H1 (cell line): ENCODE measurements at regions not wholly inside any gene's neighbourhood (a gene's known extent, or its start where the extent isn't known, plus 50 kb on each side); places are given as distances from the start of the nearest gene placed in this dataset.

Experiments used
- CTCF ChIA-PET: fragments of 300-600 bp; sonication (Branson Sonifier 250); formaldehyde crosslinking; loops from one replicate; lab custom pipeline; 2021; ENCODE audit not compliant: partially characterized antibody; lab: Charles Lee
- POLR2A ChIA-PET: fragments of 300-600 bp; sonication (Branson Sonifier 250); formaldehyde crosslinking; loops from one replicate; lab custom pipeline; 2021; ENCODE audit warnings: inconsistent platforms; ENCODE audit not compliant: partially characterized antibody; lab: Charles Lee
- DNase-seq, 2 experiments: peaks; one replicate each; pipeline versions ENCODE4 v3.0.0 to v3.0.0-alpha.2; 2010 to 2022; ENCODE audit warnings: low spot score in 2 of 2, low read depth in 1 of 2, mixed read lengths in 1 of 2
- FAIRE-seq: peaks from 2 replicates; lab custom pipeline; 2011; peaks lifted over from hg19 to GRCh38; lab: Jason Lieb, UNC
- H2AFZ ChIP-seq: 2 replicates; pipeline ENCODE4 v1.8.1; 2012; ENCODE audit warnings: low read length, inconsistent platforms
- H2AK5ac ChIP-seq: 2 replicates; pipeline ENCODE4 v1.6.1; 2013; ENCODE audit warnings: low read depth, low read length
- H2BK120ac ChIP-seq: replicated peaks from 2 replicates; pipeline ENCODE3; 2013; ENCODE audit warnings: low read depth, low read length, inconsistent platforms
- H2BK12ac ChIP-seq: 2 replicates; pipeline ENCODE4 v1.6.1; 2013; ENCODE audit warnings: low read depth, low read length
- H2BK15ac ChIP-seq: 2 replicates; pipeline ENCODE4 v1.6.1; 2013; ENCODE audit warnings: low read length
- H2BK20ac ChIP-seq: 2 replicates; pipeline ENCODE4 v1.6.1; 2013; ENCODE audit warnings: low read length
- H2BK5ac ChIP-seq: 2 replicates; pipeline ENCODE4 v1.6.1; 2013; ENCODE audit warnings: low read depth, low read length
- H3K14ac ChIP-seq: 2 replicates; pipeline ENCODE4 v1.6.1; 2013; ENCODE audit warnings: inconsistent platforms; ENCODE audit not compliant: insufficient read length
- H3K18ac ChIP-seq: 2 replicates; pipeline ENCODE4 v1.6.1; 2013; ENCODE audit warnings: low read length; ENCODE audit errors: extremely low read depth
- H3K23ac ChIP-seq: 2 replicates; pipeline ENCODE4 v1.6.1; 2013; ENCODE audit warnings: inconsistent platforms; ENCODE audit not compliant: insufficient read length
- H3K23me2 ChIP-seq: 2 replicates; pipeline ENCODE4 v1.6.1; 2013; ENCODE audit warnings: low read depth, low read length
- H3K27ac ChIP-seq: 2 replicates; pipeline ENCODE4 v1.6.1; 2011; ENCODE audit warnings: low read depth, low read length, inconsistent platforms
- H3K27me3 ChIP-seq, 4 experiments: replicated peaks in 1 of 4; 1 replicate in 1 of 4; 2 replicates in 3 of 4; pipeline versions ENCODE4 v1.6.1 to v1.8.1; 2011 to 2013; ENCODE audit warnings: low read length in 3 of 4, mild to moderate bottlenecking in 3 of 4, inconsistent platforms in 2 of 4, mixed read lengths in 2 of 4, moderate library complexity in 1 of 4; ENCODE audit not compliant: control insufficient read depth in 3 of 4, insufficient read depth in 3 of 4; ENCODE audit errors: extremely low read depth in 1 of 4
- H3K36me3 ChIP-seq, 4 experiments: 2 replicates each; pipeline versions ENCODE4 v1.6.1 to v1.8.1; 2011 to 2013; ENCODE audit warnings: mild to moderate bottlenecking in 4 of 4, low read length in 3 of 4, moderate library complexity in 2 of 4, control low read depth in 1 of 4, inconsistent platforms in 1 of 4; ENCODE audit not compliant: insufficient read depth in 4 of 4, control insufficient read depth in 2 of 4
- H3K4ac ChIP-seq: replicated peaks from 2 replicates; pipeline ENCODE3; 2013; ENCODE audit warnings: low read length, low read depth, mixed read lengths, inconsistent platforms; ENCODE audit not compliant: insufficient read length
- H3K4me1 ChIP-seq, 4 experiments: replicated peaks in 1 of 4; 1 replicate in 1 of 4; 2 replicates in 3 of 4; pipeline versions ENCODE4 v1.6.1 to v1.8.1; 2011 to 2013; ENCODE audit warnings: low read length in 3 of 4, inconsistent platforms in 2 of 4, mixed read lengths in 1 of 4; ENCODE audit not compliant: insufficient read depth in 4 of 4, control insufficient read depth in 3 of 4
- H3K4me2 ChIP-seq, 2 experiments: 2 replicates each; pipeline versions ENCODE4 v1.6.1 to v1.8.1; 2011 to 2013; ENCODE audit warnings: low read depth in 2 of 2, low read length in 2 of 2, control low read depth in 1 of 2, inconsistent platforms in 1 of 2, mild to moderate bottlenecking in 1 of 2; ENCODE audit not compliant: insufficient read depth in 1 of 2
- H3K4me3 ChIP-seq, 4 experiments: fragments of 200-600, 300-600 bp in 1 of 4; sonication (generic), shearing (Covaris generic), sonication (Bioruptor Twin) in 1 of 4; 2 replicates each; pipeline versions ENCODE4 v1.5.1 to v1.8.1; 2011 to 2016; ENCODE audit warnings: low read length in 4 of 4, low read depth in 3 of 4, control low read depth in 2 of 4, inconsistent platforms in 2 of 4, mild to moderate bottlenecking in 2 of 4, mixed read lengths in 1 of 4, moderate library complexity in 1 of 4; ENCODE audit not compliant: insufficient read depth in 2 of 4; ENCODE audit errors: extremely low read depth in 1 of 4
- H3K56ac ChIP-seq: replicated peaks from 2 replicates; pipeline ENCODE3; 2013; ENCODE audit warnings: low read depth, mild to moderate bottlenecking, mixed read lengths, low read length, inconsistent platforms; ENCODE audit not compliant: insufficient read length
- H3K79me1 ChIP-seq: 2 replicates; pipeline ENCODE4 v1.6.1; 2013; ENCODE audit warnings: low read depth, low read length, control low read depth
- H3K79me2 ChIP-seq, 2 experiments: 2 replicates each; pipeline versions ENCODE4 v1.6.1 to v1.8.1; 2012 to 2013; ENCODE audit warnings: low read length in 2 of 2, mild to moderate bottlenecking in 2 of 2, inconsistent platforms in 1 of 2; ENCODE audit not compliant: insufficient read depth in 2 of 2, control insufficient read depth in 1 of 2
- H3K9ac ChIP-seq, 4 experiments: replicated peaks in 1 of 4; 1 replicate in 1 of 4; 2 replicates in 3 of 4; pipeline versions ENCODE4 v1.6.1 to v1.8.1; 2011 to 2013; ENCODE audit warnings: low read depth in 3 of 4, low read length in 3 of 4, control low read depth in 2 of 4, mild to moderate bottlenecking in 2 of 4, moderate library complexity in 2 of 4, inconsistent platforms in 1 of 4; ENCODE audit errors: extremely low read depth in 1 of 4
- H3K9me3 ChIP-seq, 2 experiments: 2 replicates each; pipeline versions ENCODE4 v1.6.1 to v1.8.1; 2012 to 2013; ENCODE audit warnings: mild to moderate bottlenecking in 2 of 2, moderate library complexity in 2 of 2, control low read depth in 1 of 2, inconsistent platforms in 1 of 2, low read depth in 1 of 2, low read length in 1 of 2, mixed read lengths in 1 of 2; ENCODE audit not compliant: insufficient read depth in 2 of 2
- H4K20me1 ChIP-seq, 2 experiments: replicated peaks in 1 of 2; 2 replicates each; pipeline versions ENCODE3 to v1.8.1; 2011 to 2013; ENCODE audit warnings: inconsistent platforms in 2 of 2, low read length in 2 of 2, mild to moderate bottlenecking in 1 of 2; ENCODE audit not compliant: insufficient read depth in 2 of 2, control insufficient read depth in 1 of 2
- H4K5ac ChIP-seq: 2 replicates; pipeline ENCODE4 v1.6.1; 2013; ENCODE audit warnings: low read length, low read depth, mixed read lengths, inconsistent platforms; ENCODE audit not compliant: insufficient read length
- H4K8ac ChIP-seq: 2 replicates; pipeline ENCODE4 v1.8.0; 2013; ENCODE audit warnings: mild to moderate bottlenecking, moderate library complexity, low read length, inconsistent platforms; ENCODE audit not compliant: insufficient read depth; ENCODE audit errors: extremely low read depth
- H4K91ac ChIP-seq: replicated peaks from 2 replicates; pipeline ENCODE3; 2013; ENCODE audit warnings: low read length, mixed read lengths, inconsistent platforms; ENCODE audit not compliant: insufficient read length
- CTBP2 ChIP-seq: IDR thresholded peaks from 2 replicates; pipeline ENCODE4 v1.7.0; 2011; ENCODE audit warnings: borderline replicate concordance, mild to moderate bottlenecking, moderate library complexity, mixed read lengths, low read length; ENCODE audit not compliant: insufficient read depth, insufficient read length
- GABPA ChIP-seq: IDR thresholded peaks from 2 replicates; pipeline ENCODE4 v1.6.1; 2011; ENCODE audit warnings: mild to moderate bottlenecking, low read length, moderate library complexity, borderline replicate concordance; ENCODE audit not compliant: insufficient read depth
- TCF12 ChIP-seq: IDR thresholded peaks from 2 replicates; pipeline ENCODE4 v1.6.1; 2011; ENCODE audit warnings: low read depth, mild to moderate bottlenecking, low read length
- TEAD4 ChIP-seq: IDR thresholded peaks from 2 replicates; pipeline ENCODE4 v1.6.1; 2012; ENCODE audit warnings: low read depth, low read length, inconsistent platforms, mixed read lengths
- WGBS, 2 experiments: shearing (Covaris generic) in 1 of 2; methylation state at CpG; one replicate each; pipeline versions ENCODE4 v1.1.6 to v1.1.7; 2013 to 2015; ENCODE audit warnings: low lambda C conversion rate in 2 of 2, mixed read lengths in 2 of 2, inconsistent platforms in 1 of 2, low coverage in 1 of 2, missing lambda C conversion rate in 1 of 2; ENCODE audit not compliant: insufficient replicate concordance in 2 of 2, insufficient coverage in 1 of 2, insufficient read length in 1 of 2; ENCODE audit errors: extremely low coverage in 1 of 2, missing lambda C conversion rate in 1 of 2; 5-methylcytosine and 5-hydroxymethylcytosine counted together

DNA sequence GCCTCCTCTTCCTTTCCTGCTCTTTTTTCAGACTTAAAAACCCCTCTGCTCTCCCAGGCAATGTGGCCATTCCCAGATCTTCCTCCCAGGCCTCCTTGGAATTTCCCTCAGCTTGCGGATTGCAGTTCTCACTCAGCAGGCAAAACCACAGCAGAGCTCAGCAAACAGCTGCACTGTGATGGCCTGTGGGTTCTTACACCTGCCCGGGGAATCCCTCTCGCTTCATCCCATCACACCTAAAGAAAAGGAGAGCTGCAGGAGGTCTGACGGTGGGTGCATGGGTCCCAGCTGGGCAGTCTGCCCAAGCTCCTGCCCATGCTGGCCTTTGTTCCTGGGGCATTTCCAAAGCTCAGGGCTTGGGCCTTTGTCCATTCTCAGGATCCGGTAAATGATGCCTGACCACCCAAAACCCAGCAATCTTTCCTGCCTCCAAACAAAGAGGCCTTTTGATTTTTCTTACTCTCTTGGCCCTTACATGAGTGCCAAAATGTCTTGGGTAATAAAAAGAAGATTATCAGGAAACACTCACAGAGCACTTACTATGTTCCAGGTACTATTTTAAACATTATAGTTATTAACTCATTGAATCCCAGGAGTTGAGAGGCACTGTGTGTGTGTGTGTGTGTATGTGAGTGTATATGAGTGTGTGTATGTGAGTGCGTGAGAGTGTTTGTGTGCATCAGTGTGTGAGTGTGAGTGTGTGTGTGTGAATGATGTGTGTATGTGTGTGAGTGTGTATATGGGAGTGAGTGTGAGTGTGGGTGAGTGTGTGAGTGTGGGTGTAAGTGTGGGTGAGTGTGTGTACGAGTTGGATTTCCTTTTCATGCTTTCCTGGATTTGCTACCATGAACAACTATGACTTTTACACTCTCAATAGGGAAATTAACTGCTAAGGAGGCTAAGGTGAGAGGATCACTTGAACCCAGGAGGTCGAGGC is 64.5 kb upstream of the PODXL start:
- no peaks in the 10 kb centered on the region for H3K9me3 ChIP-seq
- no peak overlapping the region for H4K5ac ChIP-seq
- no peaks in the 10 kb centered on the region for H3K79me1 ChIP-seq
- no peak overlapping the region for H3K9ac ChIP-seq
- H3K4ac ChIP-seq, result peak overlapping the region; percentile 69
- H2BK120ac ChIP-seq, result peak overlapping the region; percentile 48
- no peak overlapping the region for H3K4me2 ChIP-seq
- no peak overlapping the region for H3K4me3 ChIP-seq
- H4K20me1 ChIP-seq, result peaks cover 0 to 2% of the 10 kb centered on the region in 2 experiments
- H2BK15ac ChIP-seq, result peak overlapping the region; percentile 96
- H3K27ac ChIP-seq, result peak overlapping the region; percentile 47; the same call in 1 of the 2 replicates
- H3K23me2 ChIP-seq, result peaks cover 6% of the 10 kb centered on the region; the same call in 1 of the 2 replicates
- peak overlapping the region; percentile 100 for H2AK5ac ChIP-seq
- TF ChIP-seq CTBP2 (peak; percentile 15), GABPA (no peak), TCF12 (peak; percentile 18; the same call in 1 of the 2 replicates), TEAD4 (peak; percentile 74)
- TF ChIP-seq, all 59 proteins: peak for 3
- peak overlapping the region; percentile 100 for H2BK12ac ChIP-seq
- no peak overlapping the region for H4K8ac ChIP-seq
- FAIRE-seq (no peak), DNase-seq (no peak)
- H3K36me3 ChIP-seq, result no peaks in the 10 kb centered on the region
- H3K4me1 ChIP-seq, result peaks cover 4 to 30% (median 14%) of the 10 kb centered on the region in 4 experiments
- H3K27me3 ChIP-seq, result no peaks in the 10 kb centered on the region
- H2BK5ac ChIP-seq, result peak overlapping the region; percentile 87; the same call in 1 of the 2 replicates
- no peaks in the 10 kb centered on the region for H3K79me2 ChIP-seq
- no peak overlapping the region for H3K23ac ChIP-seq
- peak overlapping the region; percentile 99 for H4K91ac ChIP-seq
- ChIA-PET POLR2A (interaction anchor here (1.0 to 5.0 kb wide), 4 partner anchors 14 to 123 kb away, joined by 3 to 53 read pairs (median 6); no protein-coding TSS in a partner anchor), CTCF (interaction anchor here (0.6 to 11.7 kb wide), 6 partner anchors 14 to 81 kb away, joined by 3 to 93 read pairs (median 4); no protein-coding TSS in a partner anchor)
- H3K14ac ChIP-seq, result no peak overlapping the region
- WGBS, 2 experiments, result 63% methylated on average over 8 of the region's 8 CpGs; no CpG with 5 or more reads in 1 of the 2 experiments
- H3K56ac ChIP-seq, result peak overlapping the region; percentile 67
- peak overlapping the region; percentile 93 for H3K18ac ChIP-seq
- peak overlapping the region; percentile 97 for H2BK20ac ChIP-seq
- H2AFZ ChIP-seq, result no peak overlapping the region
